ENCODE measurements at regions not wholly inside any gene's neighbourhood (a gene's known extent, or its start where the extent isn't known, plus 50 kb on each side); places are given as distances from the start of the nearest gene placed in this dataset.

DNA sequence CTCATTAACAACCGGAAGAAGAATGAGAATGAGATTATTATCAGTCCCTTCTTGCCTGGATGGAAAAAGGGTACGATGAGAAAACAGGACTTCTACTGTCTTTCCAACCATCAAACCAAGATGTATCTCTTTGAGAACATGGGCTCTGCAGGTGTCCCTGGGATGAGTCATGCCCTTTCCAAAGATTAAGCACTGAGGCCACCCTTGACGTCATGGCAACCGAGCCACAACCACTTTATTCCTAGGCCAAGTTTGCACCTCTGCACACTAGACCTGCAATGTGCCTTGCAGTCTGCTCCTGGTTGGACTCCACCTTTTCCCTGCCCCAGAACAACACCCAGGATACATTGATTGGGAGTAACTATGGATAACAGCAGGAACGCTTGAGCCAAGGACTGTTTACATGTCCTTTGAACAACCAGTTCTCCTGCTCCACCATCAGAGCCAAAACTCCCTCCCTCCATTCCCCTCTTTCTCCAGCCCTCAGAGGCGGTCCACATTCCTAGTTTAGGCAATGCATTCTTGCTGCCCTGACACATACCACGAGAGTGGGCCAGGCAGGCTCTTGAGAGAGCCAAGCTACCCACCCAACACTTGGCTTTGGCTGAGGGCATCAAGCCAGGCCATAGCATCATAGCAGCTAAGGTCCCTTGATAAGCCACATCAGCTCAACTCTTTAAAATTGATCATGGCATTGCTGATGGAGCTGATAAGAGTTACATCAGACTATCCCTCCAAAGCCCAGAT, 310.7 kb downstream of the TNS1 start:
- in situ Hi-C loops (cut with HindIII; ENCODE audit: low sequenced_read_pairs), result no loop called here

DNA sequence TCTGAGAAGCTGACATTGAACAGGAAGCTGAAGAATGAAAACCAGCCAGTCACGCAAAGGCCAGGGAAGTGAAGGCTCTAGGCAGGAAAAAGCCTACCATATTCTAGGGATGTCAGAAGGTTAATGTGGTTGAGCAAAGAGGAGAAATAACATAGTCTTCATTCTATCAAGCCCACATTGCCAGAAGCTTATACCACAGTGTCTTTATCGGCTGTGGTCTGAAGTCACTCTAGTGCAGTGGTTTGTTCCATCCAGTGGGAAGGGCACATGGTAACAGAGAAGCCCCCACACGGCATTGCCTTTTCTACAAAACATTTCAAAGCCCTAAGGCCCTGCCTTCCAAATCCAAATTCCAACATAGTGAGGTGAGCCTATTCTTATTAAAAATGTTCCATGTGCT, 311.3 kb downstream of the TNS1 start:
- in situ Hi-C loops (cut with HindIII; ENCODE audit: low sequenced_read_pairs), result no loop called here

GRCh38 chr2:217689053-217689452, 313.7 kb downstream of the TNS1 start:
- in situ Hi-C loops (cut with HindIII; ENCODE audit: low sequenced_read_pairs), result no loop called here

GRCh38 chr2:217688494-217688893, 314.3 kb downstream of the TNS1 start:
- in situ Hi-C loops (cut with HindIII; ENCODE audit: low sequenced_read_pairs), result no loop called here

GRCh38 chr2:217687771-217688170, 315.0 kb downstream of the TNS1 start:
- in situ Hi-C loops (cut with HindIII; ENCODE audit: low sequenced_read_pairs), result no loop called here

DNA sequence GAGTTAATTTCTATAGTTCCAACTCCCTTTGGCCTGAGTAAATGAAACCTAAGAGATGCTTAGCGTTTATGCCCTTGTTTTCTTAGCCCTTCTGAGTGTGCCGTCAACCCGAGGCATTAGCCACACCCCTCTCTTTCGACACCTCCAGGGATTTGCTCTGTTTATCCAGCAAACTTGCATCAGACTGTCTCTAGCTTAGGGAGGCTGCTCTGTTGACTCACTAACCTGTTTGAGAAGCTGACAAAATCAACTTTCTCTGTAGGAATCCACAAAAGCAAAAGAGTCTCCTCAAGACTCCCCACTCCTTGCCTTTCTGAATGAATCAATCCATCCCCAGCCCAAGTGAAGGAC, 317.6 kb downstream of the TNS1 start:
- in situ Hi-C loops (cut with HindIII; ENCODE audit: low sequenced_read_pairs), result no loop called here

GRCh38 chr2:217684431-217685254, 318.2 kb downstream of the TNS1 start:
- in situ Hi-C loops (cut with HindIII; ENCODE audit: low sequenced_read_pairs), result no loop called here

DNA sequence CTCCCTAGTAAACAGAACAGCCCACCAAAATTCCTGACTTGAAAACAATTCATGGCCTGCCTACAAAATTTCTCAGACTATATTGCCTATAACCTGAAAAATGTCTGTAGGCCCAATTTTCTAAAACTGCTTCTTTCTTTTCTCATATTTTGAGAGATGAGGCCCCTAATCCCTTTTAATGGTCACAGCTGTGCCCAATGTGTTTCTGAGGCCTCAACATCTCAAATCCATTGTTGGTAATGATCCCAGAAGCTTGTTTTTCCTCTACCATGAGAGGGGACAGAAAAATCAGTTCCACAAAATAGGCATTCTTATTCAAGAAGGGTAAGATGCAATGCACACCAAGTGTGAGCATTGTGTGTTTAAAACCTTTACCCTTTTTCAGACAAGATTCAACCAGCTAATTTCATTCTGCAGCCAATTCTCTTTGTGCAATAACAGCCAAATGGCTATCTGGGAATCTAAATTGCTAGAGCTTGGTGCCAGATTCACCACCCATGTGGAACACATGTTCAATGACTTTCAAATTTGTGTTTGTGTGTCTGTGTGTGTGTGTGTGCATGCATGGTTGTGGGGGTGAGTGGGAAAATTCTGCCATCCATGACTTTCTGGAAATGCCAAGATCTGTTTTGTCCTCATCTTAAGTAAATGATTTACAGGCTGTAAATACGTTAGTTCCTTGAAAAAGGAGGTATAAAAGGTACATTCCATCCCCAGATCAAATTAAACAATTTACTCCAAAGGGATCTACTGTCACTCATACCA, 319.5 kb downstream of the TNS1 start:
- in situ Hi-C loops (cut with HindIII; ENCODE audit: low sequenced_read_pairs), result no loop called here

DNA sequence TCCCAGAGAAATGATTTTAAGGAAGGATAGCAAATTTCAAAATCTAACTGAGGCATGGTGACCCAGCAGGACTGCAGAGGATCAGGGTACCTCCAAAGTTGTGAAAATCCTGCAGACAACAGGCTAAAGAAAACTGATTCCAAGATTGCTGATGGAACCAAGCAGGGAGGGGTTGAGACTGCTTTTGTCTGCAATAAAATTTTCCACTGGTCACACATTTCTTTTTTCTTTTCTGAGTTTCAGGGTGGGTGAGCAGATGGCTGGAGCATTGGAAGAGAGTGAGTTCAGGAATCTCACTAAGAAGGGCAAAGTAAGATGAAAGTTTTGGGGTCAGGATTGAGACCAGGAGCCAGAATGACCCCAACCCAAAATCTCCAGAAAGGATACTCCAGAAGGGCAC, 321.0 kb downstream of the TNS1 start:
- in situ Hi-C loops (cut with HindIII; ENCODE audit: low sequenced_read_pairs), result no loop called here

GRCh38 chr2:217680381-217680780, 322.4 kb downstream of the TNS1 start:
- in situ Hi-C loops (cut with HindIII; ENCODE audit: low sequenced_read_pairs), result no loop called here

GRCh38 chr2:217673627-217674026, 329.2 kb downstream of the TNS1 start:
- in situ Hi-C loops (cut with HindIII; ENCODE audit: low sequenced_read_pairs), result no loop called here

DNA sequence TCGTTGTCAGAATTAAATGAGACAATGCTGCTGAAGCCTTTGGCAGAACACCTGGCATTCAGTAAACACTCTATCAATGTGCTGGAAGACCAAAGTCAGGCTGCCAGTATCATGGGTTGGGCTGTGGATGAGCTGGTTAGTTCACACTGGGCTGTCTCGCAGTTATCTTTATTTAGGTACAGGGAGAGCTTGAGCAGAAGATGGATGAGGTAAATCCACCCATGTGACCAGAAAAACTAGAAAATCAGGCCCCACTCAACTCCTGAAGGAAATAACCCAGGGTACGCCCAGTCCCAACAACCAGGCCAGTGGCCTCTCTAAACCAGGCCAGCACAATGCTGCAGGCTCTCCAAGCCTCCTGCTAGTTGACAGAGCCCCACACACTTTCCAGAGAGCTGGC, 330.3 kb downstream of the TNS1 start:
- in situ Hi-C loops (cut with HindIII; ENCODE audit: low sequenced_read_pairs), result no loop called here

DNA sequence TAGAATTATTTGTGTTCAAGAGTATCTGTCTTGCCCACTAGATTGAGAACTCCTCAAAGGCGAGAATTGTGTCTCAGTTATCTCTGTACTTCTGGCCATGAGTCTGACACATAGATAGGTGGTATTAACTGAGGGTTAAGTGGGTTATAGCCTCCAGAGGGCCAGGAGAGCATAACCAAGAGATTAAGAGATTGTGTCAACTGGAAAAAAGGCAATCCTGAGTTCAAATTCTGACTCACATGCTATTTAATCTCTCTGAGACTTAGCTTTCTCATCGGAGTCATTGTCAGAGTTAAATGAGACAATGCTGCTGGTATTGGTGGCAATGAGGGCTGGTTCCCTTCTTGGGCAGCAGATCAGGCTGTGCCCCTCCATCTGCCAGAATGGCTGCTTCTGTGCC, 330.9 kb downstream of the TNS1 start:
- in situ Hi-C loops (cut with HindIII; ENCODE audit: low sequenced_read_pairs), result no loop called here

- in situ Hi-C loops (cut with HindIII; ENCODE audit: low sequenced_read_pairs), result no loop called here
Observed at GRCh38 chr2:217671075-217671474, 331.7 kb downstream of the TNS1 start.

DNA sequence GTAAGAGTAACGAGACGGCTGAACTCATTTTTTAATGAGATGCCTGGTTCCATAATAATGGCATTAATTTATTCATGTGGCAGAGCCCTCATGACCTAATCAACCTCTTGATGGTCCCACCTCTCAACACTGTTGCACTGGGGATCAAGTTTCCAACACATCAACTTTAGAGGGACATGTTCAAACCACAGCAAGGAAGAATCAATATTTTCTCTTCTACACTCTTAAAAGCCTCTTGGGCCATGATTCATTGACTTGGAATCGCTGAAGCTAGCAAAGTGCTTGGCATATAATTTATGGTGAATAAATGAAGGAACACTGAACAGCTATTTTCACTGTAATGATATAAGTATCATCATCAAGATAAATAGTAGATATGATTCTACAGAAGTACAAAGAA, 333.0 kb downstream of the TNS1 start:
- in situ Hi-C loops (cut with HindIII; ENCODE audit: low sequenced_read_pairs), result no loop called here

GRCh38 chr2:217667512-217667911, 335.3 kb downstream of the TNS1 start:
- in situ Hi-C loops (cut with HindIII; ENCODE audit: low sequenced_read_pairs), result no loop called here

- in situ Hi-C loops (cut with HindIII; ENCODE audit: low sequenced_read_pairs), result no loop called here
Observed at GRCh38 chr2:217667035-217667434, 335.8 kb downstream of the TNS1 start.

GRCh38 chr2:217666338-217666737, 336.5 kb downstream of the TNS1 start:
- in situ Hi-C loops (cut with HindIII; ENCODE audit: low sequenced_read_pairs), result no loop called here

DNA sequence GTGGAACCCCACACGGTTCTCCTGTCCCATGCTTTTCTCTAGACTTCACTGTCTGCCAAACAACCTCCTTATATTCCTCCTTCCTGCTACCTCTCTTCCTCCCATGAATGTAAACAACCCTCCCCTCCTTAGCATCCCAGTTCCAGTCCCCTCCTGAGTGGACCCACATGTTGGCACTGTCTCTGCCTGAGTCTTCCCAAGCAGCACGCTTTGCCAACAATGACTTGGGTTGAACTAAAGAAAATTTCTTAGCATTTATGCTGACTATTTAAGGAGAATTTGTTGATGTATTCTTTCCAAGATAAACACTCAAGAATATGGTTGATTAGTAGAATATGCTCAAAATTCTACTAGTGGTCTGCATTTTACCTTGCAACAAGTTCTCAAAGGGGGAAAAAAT, 338.0 kb downstream of the TNS1 start:
- in situ Hi-C loops (cut with HindIII; ENCODE audit: low sequenced_read_pairs), result no loop called here

DNA sequence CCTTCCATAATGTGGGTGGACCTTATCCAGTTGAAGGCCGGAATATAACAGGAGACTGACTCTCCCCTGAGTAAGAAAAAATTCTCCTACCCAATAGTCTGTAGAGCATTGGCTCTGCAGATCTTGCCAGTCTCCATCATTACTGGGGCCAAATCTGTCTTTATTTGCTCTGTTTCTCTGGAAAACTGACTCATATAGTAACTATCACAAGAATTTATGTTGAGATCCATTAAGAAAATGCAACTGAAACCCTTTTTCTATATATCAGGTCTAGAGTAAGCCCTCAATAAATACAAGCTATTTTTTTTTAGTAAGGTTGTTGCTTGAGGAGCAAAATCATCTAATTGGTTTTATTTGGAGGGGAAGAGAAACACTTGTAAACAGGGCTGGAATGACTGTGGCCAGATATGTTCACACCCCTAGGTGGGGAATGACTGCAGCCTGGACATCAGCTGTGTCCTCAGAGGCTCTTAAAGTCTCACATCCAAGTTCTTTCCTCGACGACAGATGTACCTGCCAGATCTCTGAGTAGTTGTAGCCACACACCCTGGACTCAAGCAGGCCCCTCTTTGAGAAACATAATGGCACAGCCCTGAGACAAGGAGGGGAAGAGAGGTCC, 339.7 kb downstream of the TNS1 start:
- in situ Hi-C loops (cut with HindIII; ENCODE audit: low sequenced_read_pairs), result no loop called here

GRCh38 chr2:217661378-217661777, 341.4 kb downstream of the TNS1 start:
- in situ Hi-C loops (cut with HindIII; ENCODE audit: low sequenced_read_pairs), result no loop called here

Data from endothelial cell of hepatic sinusoid (primary cell).